ENCODE measurements at regions not wholly inside any gene's neighbourhood (a gene's known extent, or its start where the extent isn't known, plus 50 kb on each side); places are given as distances from the start of the nearest gene placed in this dataset.

- TF ChIP-seq CTCF (conservative IDR thresholded peaks at IDR 0.05; ENCODE audit: low read depth in 2 of 2), result no peak
- no peak for TF ChIP-seq REST (IDR thresholded peaks at IDR 0.05; ENCODE audit: unreplicated experiment)
- TF ChIP-seq POLR2AphosphoS5 (IDR thresholded peaks at IDR 0.05; ENCODE audit: low read depth), result no peak
- TF ChIP-seq EZH2 (IDR thresholded peaks at IDR 0.05; ENCODE audit: low read depth, unreplicated experiment), result no peak
Observed at GRCh38 chr12:93158065-93158843, 219.5 kb upstream of the NUDT4 start.
